Hematopoietic multipotent progenitor cell treated with erythropoietin and hydrocortisone succinate and interleukin-3 and kit ligand, for 17 days (in vitro differentiated cells): ENCODE measurements at regions not wholly inside any gene's neighbourhood (a gene's known extent, or its start where the extent isn't known, plus 50 kb on each side); places are given as distances from the start of the nearest gene placed in this dataset.

ENCODE experiments used
- DNase-seq: peaks from one replicate; pipeline ENCODE4 v3.0.0-alpha.2; 2015; ENCODE audit warnings: low spot score

- DNase-seq: no peak
Measured at GRCh38 chr1:88068407-88068960, 615.6 kb upstream of the PKN2 start.

GRCh38 chr1:88070956-88071355 lies 613.1 kb upstream of the PKN2 start:
- no peak for DNase-seq

- no peak for DNase-seq
Measured at GRCh38 chr1:88074661-88075060, 609.4 kb upstream of the PKN2 start.

- DNase-seq: no peak
Measured at GRCh38 chr1:88075813-88076212, 608.3 kb upstream of the PKN2 start.

- DNase-seq: no peak
Measured at GRCh38 chr1:88079036-88079435, 605.0 kb upstream of the PKN2 start.

- DNase-seq: no peak
Measured at GRCh38 chr1:88080875-88081274, 603.2 kb upstream of the PKN2 start.

GRCh38 chr1:88088481-88088880 lies 595.6 kb upstream of the PKN2 start:
- DNase-seq: no peak

GRCh38 chr1:88089961-88090360 lies 594.1 kb upstream of the PKN2 start:
- no peak for DNase-seq

- no peak for DNase-seq
Measured at GRCh38 chr1:88098881-88099280, 585.2 kb upstream of the PKN2 start.

- no peak for DNase-seq
Measured at GRCh38 chr1:88101041-88101440, 583.0 kb upstream of the PKN2 start.

GRCh38 chr1:88104236-88104635 lies 579.8 kb upstream of the PKN2 start:
- no peak for DNase-seq

- DNase-seq: no peak
Measured at GRCh38 chr1:88104886-88105285, 579.2 kb upstream of the PKN2 start.

- no peak for DNase-seq
Measured at GRCh38 chr1:88111816-88112215, 572.3 kb upstream of the PKN2 start.

GRCh38 chr1:88117597-88117996 lies 566.5 kb upstream of the PKN2 start:
- no peak for DNase-seq

GRCh38 chr1:88118176-88118845 lies 565.8 kb upstream of the PKN2 start:
- DNase-seq: no peak

GRCh38 chr1:88124614-88125013 lies 559.5 kb upstream of the PKN2 start:
- no peak for DNase-seq

- DNase-seq: no peak
Measured at GRCh38 chr1:88126467-88126866, 557.6 kb upstream of the PKN2 start.

GRCh38 chr1:88133991-88134390 lies 550.1 kb upstream of the PKN2 start:
- no peak for DNase-seq

GRCh38 chr1:88134983-88135921 lies 548.8 kb upstream of the PKN2 start:
- no peak for DNase-seq

GRCh38 chr1:88139633-88140032 lies 544.4 kb upstream of the PKN2 start:
- no peak for DNase-seq

- no peak for DNase-seq
Measured at GRCh38 chr1:88140325-88140724, 543.7 kb upstream of the PKN2 start.

- DNase-seq: no peak
Measured at GRCh38 chr1:88141499-88142074, 542.5 kb upstream of the PKN2 start.

GRCh38 chr1:88145752-88146151 lies 538.3 kb upstream of the PKN2 start:
- no peak for DNase-seq
